K562 (cell line): ENCODE measurements at regions not wholly inside any gene's neighbourhood (a gene's known extent, or its start where the extent isn't known, plus 50 kb on each side); places are given as distances from the start of the nearest gene placed in this dataset.

ENCODE experiments used
- ATAC-seq: fragments of 200-7000 bp; cut with Tn5 transposase; 3 replicates; pipeline ENCODE4 v1.9.1; 2020; ENCODE audit warnings: moderate library complexity
- BruUV-seq: library from RNA; stranded (reverse); fragments of 400-500 nt; replicated peaks from 2 replicates; lab custom pipeline; 2021; lab: Mats Ljungman, UMichigan
- CTCF ChIA-PET: fragments of 300-600 bp; formaldehyde crosslinking; extraction: SDS; loops from one replicate; lab custom pipeline; 2021; ENCODE audit warnings: low intra/inter-chr PET ratio; lab: Yijun Ruan, JAX
- POLR2A ChIA-PET: fragments of 300-600, 350-650 bp; sonication (Branson Sonifier 250); formaldehyde crosslinking; extraction: SDS; loops from one replicate; lab custom pipeline; 2021; ENCODE audit warnings: antibody characterized with exemption, inconsistent platforms; lab: Yijun Ruan, JAX
- DNase-seq, 4 experiments: peaks; one replicate each; pipeline versions ENCODE4 v3.0.0 to v3.0.0-alpha.2; 2011 to 2018; ENCODE audit warnings: low spot score in 3 of 4, mixed read lengths in 3 of 4; ENCODE audit errors: extremely low read depth in 1 of 4
- FAIRE-seq: peaks from 2 replicates; lab custom pipeline; 2011; peaks lifted over from hg19 to GRCh38; lab: Jason Lieb, UNC
- H2AFZ ChIP-seq: 2 replicates; pipeline ENCODE4 v1.6.0; 2011; ENCODE audit warnings: low read depth, low read length, control low read depth, inconsistent platforms
- H3K27ac ChIP-seq: fragments of 200-600 bp; 3 replicates; pipeline ENCODE4 v1.8.0; 2011; ENCODE audit warnings: low read depth, mild to moderate bottlenecking, control low read depth, inconsistent platforms, low read length, moderate library complexity, mixed read lengths; ENCODE audit errors: extremely low read depth
- H3K27me3 ChIP-seq, 2 experiments: fragments of 300-600 bp in 1 of 2; 2 replicates in 1 of 2; 3 replicates in 1 of 2; pipeline versions ENCODE4 v1.6.0 to v1.8.0; 2011; ENCODE audit warnings: inconsistent platforms in 2 of 2, low read length in 2 of 2, mild to moderate bottlenecking in 1 of 2, mixed read lengths in 1 of 2, moderate library complexity in 1 of 2; ENCODE audit not compliant: control insufficient read depth in 2 of 2, insufficient read depth in 2 of 2
- H3K36me3 ChIP-seq: fragments of 300-600 bp; 3 replicates; pipeline ENCODE4 v1.8.0; 2011; ENCODE audit warnings: mild to moderate bottlenecking, low read length, inconsistent platforms; ENCODE audit not compliant: control insufficient read depth, insufficient read depth
- H3K4me1 ChIP-seq, 2 experiments: fragments of 200-600 bp in 1 of 2; replicated peaks in 1 of 2; 2 replicates in 1 of 2; 3 replicates in 1 of 2; pipeline versions ENCODE4 v1.5.1 to v1.8.0; 2011; ENCODE audit warnings: inconsistent platforms in 2 of 2, low read length in 2 of 2, mild to moderate bottlenecking in 1 of 2, mixed read lengths in 1 of 2, moderate library complexity in 1 of 2; ENCODE audit not compliant: control insufficient read depth in 2 of 2, insufficient read depth in 2 of 2
- H3K4me2 ChIP-seq: 2 replicates; pipeline ENCODE4 v1.6.1; 2011; ENCODE audit warnings: low read length, control low read depth, inconsistent platforms, mixed read lengths; ENCODE audit not compliant: insufficient read depth
- H3K4me3 ChIP-seq: fragments of 200-600 bp; sonication (generic), shearing (Covaris generic); 2 replicates; pipeline ENCODE4 v1.5.1; 2016; ENCODE audit warnings: control low read depth, inconsistent platforms
- H3K79me2 ChIP-seq: fragments of 200-600 bp; 3 replicates; pipeline ENCODE4 v1.8.0; 2011; ENCODE audit warnings: low read length, inconsistent platforms; ENCODE audit not compliant: control insufficient read depth, insufficient read depth
- H3K9ac ChIP-seq, 2 experiments: 2 replicates each; pipeline versions ENCODE4 v1.6.0 to v1.6.1; 2011; ENCODE audit warnings: low read depth in 2 of 2, low read length in 2 of 2, control low read depth in 1 of 2, inconsistent platforms in 1 of 2, mild to moderate bottlenecking in 1 of 2, mixed read lengths in 1 of 2; ENCODE audit not compliant: insufficient read depth in 1 of 2
- H3K9me1 ChIP-seq: one replicate; pipeline ENCODE4 v1.6.0; 2011; ENCODE audit warnings: inconsistent platforms, mild to moderate bottlenecking, low read length, moderate library complexity; ENCODE audit not compliant: control insufficient read depth, insufficient read depth
- H3K9me3 ChIP-seq: replicated peaks from 2 replicates; pipeline ENCODE4 v1.5.1; 2011; ENCODE audit warnings: low read depth, low read length, inconsistent platforms; ENCODE audit not compliant: control insufficient read depth, insufficient read depth
- H4K20me1 ChIP-seq: replicated peaks from 2 replicates; pipeline ENCODE4 v1.6.1; 2011; ENCODE audit warnings: low read length, inconsistent platforms, mixed read lengths; ENCODE audit not compliant: control insufficient read depth, insufficient read depth
- ARID4B ChIP-seq: sonication (generic); formaldehyde crosslinking; IDR thresholded peaks from 2 replicates; pipeline ENCODE4 v1.8.0; 2022; ENCODE audit warnings: mild to moderate bottlenecking, missing genetic modification reagents
- CHD1 ChIP-seq: fragments of 200-600 bp; sonication (generic); IDR thresholded peaks from one replicate; pipeline ENCODE4 v1.6.1; 2012; ENCODE audit warnings: mild to moderate bottlenecking, moderate library complexity, low read length, inconsistent platforms
- DMBX1 ChIP-seq: fragments of 250-450 bp; sonication (Bioruptor Pico); IDR thresholded peaks from 2 replicates; pipeline ENCODE4 v1.8.0; 2022; ENCODE audit warnings: inconsistent platforms, mild to moderate bottlenecking, moderate library complexity, borderline replicate concordance
- E2F5 ChIP-seq: sonication (generic); formaldehyde crosslinking; IDR thresholded peaks from 2 replicates; pipeline ENCODE4 v1.8.0; 2022; ENCODE audit warnings: mild to moderate bottlenecking, missing genetic modification reagents
- ELK3 ChIP-seq: fragments of 450-650 bp; formaldehyde crosslinking; IDR thresholded peaks from 2 replicates; pipeline ENCODE4 v1.4.0; 2020; ENCODE audit warnings: mild to moderate bottlenecking
- FOS ChIP-seq: IDR thresholded peaks from 3 replicates; pipeline ENCODE4 v1.6.1; 2011; ENCODE audit not compliant: insufficient read length; ENCODE audit errors: extremely low read depth
- FOXM1 ChIP-seq, 2 experiments: fragments of 450-650 bp in 1 of 2; sonication (generic) in 1 of 2; formaldehyde crosslinking in 1 of 2; IDR thresholded peaks; 2 replicates each; pipeline versions ENCODE4 v1.6.1 to v1.9.0; 2017 to 2022; ENCODE audit warnings: low read depth in 2 of 2, mild to moderate bottlenecking in 2 of 2, missing genetic modification reagents in 1 of 2, moderate library complexity in 1 of 2
- NCOA4 ChIP-seq: fragments of 450-650 bp; IDR thresholded peaks from 2 replicates; pipeline ENCODE4 v1.6.1; 2018; ENCODE audit warnings: mild to moderate bottlenecking; ENCODE audit not compliant: partially characterized antibody
- PHTF2 ChIP-seq: fragments of 250-450 bp; sonication (Bioruptor Pico); IDR thresholded peaks from 2 replicates; pipeline ENCODE4 v1.5.0; 2021; ENCODE audit warnings: mild to moderate bottlenecking
- ZNF121 ChIP-seq: sonication (generic); formaldehyde crosslinking; conservative IDR thresholded peaks from 2 replicates; pipeline ENCODE4 v1.8.0; 2022; ENCODE audit warnings: missing genetic modification reagents
- WGBS: fragments of 100-300 bp; shearing (Covaris generic); methylation state at CpG from one replicate; pipeline ENCODE4 v1.1.6; 2016; ENCODE audit warnings: low coverage, mixed read lengths; ENCODE audit not compliant: insufficient coverage; ENCODE audit errors: missing lambda C conversion rate; 5-methylcytosine and 5-hydroxymethylcytosine counted together
- in situ Hi-C: fragments of 300-500 bp; cut with MboI; formaldehyde crosslinking; loops from 4 replicates; pipeline ENCODE4 v1.15.0; 2018; ENCODE audit warnings: inconsistent platforms, mixed read lengths
- intact Hi-C: fragments of 100-400 bp; cut with micrococcal nuclease; formaldehyde crosslinking; loops from 2 replicates; pipeline ENCODE4 v1.14.2; 2022
- TF ChIP-seq, protein P1 (sequence below), 2 experiments: fragments of 150-350 bp in 1 of 2; IDR thresholded peaks; 2 replicates each; pipeline ENCODE4 v1.6.1; 2012 to 2016; ENCODE audit warnings: low read depth in 2 of 2, low read length in 2 of 2, mild to moderate bottlenecking in 1 of 2, moderate library complexity in 1 of 2

GRCh38 chr1:105419030-105419429 is 1637.4 kb upstream of the PRMT6 start:
- H3K4me2 ChIP-seq: no peak overlapping the region
- H2AFZ ChIP-seq: no peak overlapping the region
- no peak for TF ChIP-seq FOXM1 (IDR thresholded peaks at IDR 0.05; ENCODE audit: low read depth)
- TF ChIP-seq FOXM1 (CRISPR knock-in tag; IDR thresholded peaks at IDR 0.05; ENCODE audit: low read depth): no peak
- no peak for TF ChIP-seq NCOA4
- no peak for TF ChIP-seq ZNF121
- no peak for TF ChIP-seq CHD1
- TF ChIP-seq PHTF2 (CRISPR knock-in tag): no peak
- TF ChIP-seq ARID4B (CRISPR knock-in tag): no peak
- no peak for TF ChIP-seq DMBX1 (CRISPR knock-in tag)
- no peak for TF ChIP-seq FOS
- no peak for TF ChIP-seq E2F5 (CRISPR knock-in tag)
- no peak for TF ChIP-seq ELK3 (CRISPR knock-in tag)
- TF ChIP-seq, protein P1, sequence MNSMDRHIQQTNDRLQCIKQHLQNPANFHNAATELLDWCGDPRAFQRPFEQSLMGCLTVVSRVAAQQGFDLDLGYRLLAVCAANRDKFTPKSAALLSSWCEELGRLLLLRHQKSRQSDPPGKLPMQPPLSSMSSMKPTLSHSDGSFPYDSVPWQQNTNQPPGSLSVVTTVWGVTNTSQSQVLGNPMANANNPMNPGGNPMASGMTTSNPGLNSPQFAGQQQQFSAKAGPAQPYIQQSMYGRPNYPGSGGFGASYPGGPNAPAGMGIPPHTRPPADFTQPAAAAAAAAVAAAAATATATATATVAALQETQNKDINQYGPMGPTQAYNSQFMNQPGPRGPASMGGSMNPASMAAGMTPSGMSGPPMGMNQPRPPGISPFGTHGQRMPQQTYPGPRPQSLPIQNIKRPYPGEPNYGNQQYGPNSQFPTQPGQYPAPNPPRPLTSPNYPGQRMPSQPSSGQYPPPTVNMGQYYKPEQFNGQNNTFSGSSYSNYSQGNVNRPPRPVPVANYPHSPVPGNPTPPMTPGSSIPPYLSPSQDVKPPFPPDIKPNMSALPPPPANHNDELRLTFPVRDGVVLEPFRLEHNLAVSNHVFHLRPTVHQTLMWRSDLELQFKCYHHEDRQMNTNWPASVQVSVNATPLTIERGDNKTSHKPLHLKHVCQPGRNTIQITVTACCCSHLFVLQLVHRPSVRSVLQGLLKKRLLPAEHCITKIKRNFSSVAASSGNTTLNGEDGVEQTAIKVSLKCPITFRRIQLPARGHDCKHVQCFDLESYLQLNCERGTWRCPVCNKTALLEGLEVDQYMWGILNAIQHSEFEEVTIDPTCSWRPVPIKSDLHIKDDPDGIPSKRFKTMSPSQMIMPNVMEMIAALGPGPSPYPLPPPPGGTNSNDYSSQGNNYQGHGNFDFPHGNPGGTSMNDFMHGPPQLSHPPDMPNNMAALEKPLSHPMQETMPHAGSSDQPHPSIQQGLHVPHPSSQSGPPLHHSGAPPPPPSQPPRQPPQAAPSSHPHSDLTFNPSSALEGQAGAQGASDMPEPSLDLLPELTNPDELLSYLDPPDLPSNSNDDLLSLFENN (IDR thresholded peaks at IDR 0.05; ENCODE audit: low read depth in 2 of 2, low read length in 2 of 2): no peak
- TF ChIP-seq, all 486 proteins: peak for 0
- H3K9ac ChIP-seq: no peak overlapping the region
- H3K4me1 ChIP-seq: no peaks in the 10 kb centered on the region
- POLR2A ChIA-PET: no interaction called here
- no peaks in the 10 kb centered on the region for H3K27me3 ChIP-seq
- in situ Hi-C loops: no loop called here
- BruUV-seq: no TSS peak
- no peaks in the 10 kb centered on the region for H3K79me2 ChIP-seq
- no peaks in the 10 kb centered on the region for H3K9me1 ChIP-seq
- DNase-seq: no peak
- CTCF ChIA-PET: no interaction called here
- H4K20me1 ChIP-seq: no peaks in the 10 kb centered on the region
- no peaks in the 10 kb centered on the region for H3K36me3 ChIP-seq
- no peaks in the 10 kb centered on the region for H3K9me3 ChIP-seq
- no CpG with 5 or more reads among the region's 1 CpG for WGBS
- H3K4me3 ChIP-seq: no peak overlapping the region
- ATAC-seq: no peak
- no peak for FAIRE-seq
- intact Hi-C loops: no loop called here
- H3K27ac ChIP-seq: no peak overlapping the region
